ENCODE measurements at regions not wholly inside any gene's neighbourhood (a gene's known extent, or its start where the extent isn't known, plus 50 kb on each side); places are given as distances from the start of the nearest gene placed in this dataset.
"Not testable (repeated sequence)": the region's sequence is repeated elsewhere in the genome, so short reads cannot be mapped to it uniquely, and the experiment has no call there.

GRCh38 chr1:215287362-215287761 is 204.8 kb downstream of the KCNK2 start:
- in situ Hi-C loops (cut with HindIII; ENCODE audit: low pct_unique_long_range_greater_than_20kb, low sequenced_read_pairs), result no loop called here

GRCh38 chr1:215290018-215290417 is 207.5 kb downstream of the KCNK2 start:
- no peak for DNase-seq (ENCODE audit: low read depth, low spot score)
- in situ Hi-C loops (cut with HindIII; ENCODE audit: low pct_unique_long_range_greater_than_20kb, low sequenced_read_pairs), result no loop called here

More at GRCh38 chr1:215287362-215287761, 204.8 kb downstream of the KCNK2 start:
- no peak for DNase-seq (ENCODE audit: low read depth, low spot score)

GRCh38 chr1:215292932-215293331 is 210.4 kb downstream of the KCNK2 start:
- no peak for DNase-seq (ENCODE audit: low read depth, low spot score)
- in situ Hi-C loops (cut with HindIII; ENCODE audit: low pct_unique_long_range_greater_than_20kb, low sequenced_read_pairs), result no loop called here

- no peak for DNase-seq (ENCODE audit: low read depth, low spot score)
- in situ Hi-C loops (cut with HindIII; ENCODE audit: low pct_unique_long_range_greater_than_20kb, low sequenced_read_pairs), result no loop called here
Measured at GRCh38 chr1:215306426-215306825, 223.9 kb downstream of the KCNK2 start.

- peak; percentile 53 for DNase-seq (ENCODE audit: low read depth, low spot score)
- in situ Hi-C loops (cut with HindIII; ENCODE audit: low pct_unique_long_range_greater_than_20kb, low sequenced_read_pairs), result no loop called here
Measured at GRCh38 chr1:215321802-215322201, 239.3 kb downstream of the KCNK2 start.

GRCh38 chr1:215323992-215324391 is 241.5 kb downstream of the KCNK2 start:
- DNase-seq (ENCODE audit: low read depth, low spot score); in situ Hi-C loops (cut with HindIII; ENCODE audit: low pct_unique_long_range_greater_than_20kb, low sequenced_read_pairs): not testable (repeated sequence)

- no peak for DNase-seq (ENCODE audit: low read depth, low spot score)
- in situ Hi-C loops (cut with HindIII; ENCODE audit: low pct_unique_long_range_greater_than_20kb, low sequenced_read_pairs), result no loop called here
Measured at GRCh38 chr1:215330426-215330825, 236.7 kb upstream of the KCTD3 start.

GRCh38 chr1:215344539-215344938 is 222.6 kb upstream of the KCTD3 start:
- no peak for DNase-seq (ENCODE audit: low read depth, low spot score)
- in situ Hi-C loops (cut with HindIII; ENCODE audit: low pct_unique_long_range_greater_than_20kb, low sequenced_read_pairs), result no loop called here

GRCh38 chr1:215345208-215345607 is 221.9 kb upstream of the KCTD3 start:
- in situ Hi-C loops (cut with HindIII; ENCODE audit: low pct_unique_long_range_greater_than_20kb, low sequenced_read_pairs), result no loop called here
- DNase-seq (ENCODE audit: low read depth, low spot score), result no peak

GRCh38 chr1:215345766-215346165 is 221.3 kb upstream of the KCTD3 start:
- no peak for DNase-seq (ENCODE audit: low read depth, low spot score)
- in situ Hi-C loops (cut with HindIII; ENCODE audit: low pct_unique_long_range_greater_than_20kb, low sequenced_read_pairs), result no loop called here

- DNase-seq (ENCODE audit: low read depth, low spot score), result peak; percentile 83
- in situ Hi-C loops (cut with HindIII; ENCODE audit: low pct_unique_long_range_greater_than_20kb, low sequenced_read_pairs), result no loop called here
Measured at GRCh38 chr1:215357901-215358300, 209.2 kb upstream of the KCTD3 start.

GRCh38 chr1:215358356-215358755 is 208.7 kb upstream of the KCTD3 start:
- peak; percentile 17 for DNase-seq (ENCODE audit: low read depth, low spot score)
- in situ Hi-C loops (cut with HindIII; ENCODE audit: low pct_unique_long_range_greater_than_20kb, low sequenced_read_pairs), result no loop called here

- peak; percentile 97 for DNase-seq (ENCODE audit: low read depth, low spot score)
- in situ Hi-C loops (cut with HindIII; ENCODE audit: low pct_unique_long_range_greater_than_20kb, low sequenced_read_pairs), result no loop called here
Measured at GRCh38 chr1:215360031-215360430, 207.1 kb upstream of the KCTD3 start.

GRCh38 chr1:215360758-215361157 is 206.3 kb upstream of the KCTD3 start:
- DNase-seq (ENCODE audit: low read depth, low spot score), result peak; percentile 69
- in situ Hi-C loops (cut with HindIII; ENCODE audit: low pct_unique_long_range_greater_than_20kb, low sequenced_read_pairs), result no loop called here

- no peak for DNase-seq (ENCODE audit: low read depth, low spot score)
- in situ Hi-C loops (cut with HindIII; ENCODE audit: low pct_unique_long_range_greater_than_20kb, low sequenced_read_pairs), result no loop called here
Measured at GRCh38 chr1:215375381-215375780, 191.7 kb upstream of the KCTD3 start.

- in situ Hi-C loops (cut with HindIII; ENCODE audit: low pct_unique_long_range_greater_than_20kb, low sequenced_read_pairs), result no loop called here
- DNase-seq (ENCODE audit: low read depth, low spot score), result no peak
Measured at GRCh38 chr1:215376544-215377264, 190.4 kb upstream of the KCTD3 start.

GRCh38 chr1:215377746-215378145 is 189.4 kb upstream of the KCTD3 start:
- no peak for DNase-seq (ENCODE audit: low read depth, low spot score)
- in situ Hi-C loops (cut with HindIII; ENCODE audit: low pct_unique_long_range_greater_than_20kb, low sequenced_read_pairs), result no loop called here

- in situ Hi-C loops (cut with HindIII; ENCODE audit: low pct_unique_long_range_greater_than_20kb, low sequenced_read_pairs), result no loop called here
- DNase-seq (ENCODE audit: low read depth, low spot score), result no peak
Measured at GRCh38 chr1:215380566-215380965, 186.5 kb upstream of the KCTD3 start.

GRCh38 chr1:215393476-215393875 is 173.6 kb upstream of the KCTD3 start:
- no peak for DNase-seq (ENCODE audit: low read depth, low spot score)
- in situ Hi-C loops (cut with HindIII; ENCODE audit: low pct_unique_long_range_greater_than_20kb, low sequenced_read_pairs), result no loop called here
